ENCODE measurements at regions not wholly inside any gene's neighbourhood (a gene's known extent, or its start where the extent isn't known, plus 50 kb on each side); places are given as distances from the start of the nearest gene placed in this dataset.

GRCh38 chr6:26249957-26250697 lies 114.9 kb upstream of the BTN3A2 start:
- no peaks in the 10 kb centered on the region for H3K9me3 ChIP-seq
- peak overlapping the region; percentile 8 to 62 (median 50) for H3K4me3 ChIP-seq
- peaks cover 0 to 34% (median 0%) of the 10 kb centered on the region in 12 donors for H3K4me1 ChIP-seq
- intact Hi-C loops (cut with DNase I): no loop called here
- ATAC-seq (peak; percentile 40 to 79 (median 73)), DNase-seq (peak in 3 of 5 donors; percentile 41 to 75 (median 43))
- WGBS, 4 donors: 0 to 2% (median 1%) methylated on average over 31 to 43 of the region's 43 CpGs
- H3K27ac ChIP-seq: peak overlapping the region; percentile 9 to 88 (median 54)
- TF ChIP-seq, protein P1, sequence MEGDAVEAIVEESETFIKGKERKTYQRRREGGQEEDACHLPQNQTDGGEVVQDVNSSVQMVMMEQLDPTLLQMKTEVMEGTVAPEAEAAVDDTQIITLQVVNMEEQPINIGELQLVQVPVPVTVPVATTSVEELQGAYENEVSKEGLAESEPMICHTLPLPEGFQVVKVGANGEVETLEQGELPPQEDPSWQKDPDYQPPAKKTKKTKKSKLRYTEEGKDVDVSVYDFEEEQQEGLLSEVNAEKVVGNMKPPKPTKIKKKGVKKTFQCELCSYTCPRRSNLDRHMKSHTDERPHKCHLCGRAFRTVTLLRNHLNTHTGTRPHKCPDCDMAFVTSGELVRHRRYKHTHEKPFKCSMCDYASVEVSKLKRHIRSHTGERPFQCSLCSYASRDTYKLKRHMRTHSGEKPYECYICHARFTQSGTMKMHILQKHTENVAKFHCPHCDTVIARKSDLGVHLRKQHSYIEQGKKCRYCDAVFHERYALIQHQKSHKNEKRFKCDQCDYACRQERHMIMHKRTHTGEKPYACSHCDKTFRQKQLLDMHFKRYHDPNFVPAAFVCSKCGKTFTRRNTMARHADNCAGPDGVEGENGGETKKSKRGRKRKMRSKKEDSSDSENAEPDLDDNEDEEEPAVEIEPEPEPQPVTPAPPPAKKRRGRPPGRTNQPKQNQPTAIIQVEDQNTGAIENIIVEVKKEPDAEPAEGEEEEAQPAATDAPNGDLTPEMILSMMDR (IDR thresholded peaks at IDR 0.05): peak in 4 of 12 donors; percentile 6 to 25 (median 22)
- peak in 1 of 2 donors; percentile 21 for TF ChIP-seq POLR2A (IDR thresholded peaks at IDR 0.05)
- H3K27me3 ChIP-seq: peaks cover 16 to 92% (median 30%) of the 10 kb centered on the region in 9 donors
- no peaks in the 10 kb centered on the region for H3K36me3 ChIP-seq

DNA sequence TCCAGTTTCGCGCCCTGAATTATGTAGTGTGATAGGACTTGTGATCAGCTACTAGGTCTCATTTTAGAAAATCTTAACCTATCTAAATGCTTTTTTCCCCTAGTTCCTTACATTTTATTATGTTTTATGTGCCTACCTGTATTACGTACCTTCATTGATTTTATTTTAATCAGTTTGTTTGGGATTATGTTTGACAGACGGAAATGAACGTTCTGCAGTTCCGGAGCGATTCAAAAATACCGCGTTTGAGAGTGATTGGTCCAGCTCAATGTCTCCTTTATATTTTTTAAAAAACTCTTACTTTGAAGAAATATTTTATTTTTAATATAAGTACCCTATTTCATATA lies 114.3 kb upstream of the BTN3A2 start:
- Histone ChIP-seq H3K27me3 (peaks cover 16 to 91% (median 30%) of the 10 kb centered on the region in 9 donors), H3K27ac (peak overlapping the region in 1 of 12 donors; percentile 88), H3K9me3 (no peaks in the 10 kb centered on the region), H3K4me1 (peaks cover 0 to 34% (median 0%) of the 10 kb centered on the region in 12 donors), H3K4me3 (peak overlapping the region; percentile 8 to 62 (median 50)), H3K36me3 (no peaks in the 10 kb centered on the region)
- intact Hi-C loops (cut with DNase I): no loop called here
- no peak for TF ChIP-seq POLR2A (IDR thresholded peaks at IDR 0.05)
- TF ChIP-seq, protein P1 (IDR thresholded peaks at IDR 0.05): no peak
- DNase-seq (no peak), ATAC-seq (peak in 1 of 4 donors; percentile 41)
- 0 to 1% (median 1%) methylated on average over 9 of the region's 9 CpGs for WGBS, 4 donors

- Histone ChIP-seq H3K36me3 (no peaks in the 10 kb centered on the region), H3K27me3 (peaks cover 16 to 87% (median 30%) of the 10 kb centered on the region in 9 donors), H3K9me3 (no peaks in the 10 kb centered on the region), H3K27ac (peak overlapping the region in 7 of 12 donors; percentile 3 to 88 (median 14)), H3K4me3 (peak overlapping the region in 11 of 12 donors; percentile 19 to 62 (median 50)), H3K4me1 (peaks cover 0 to 34% (median 0%) of the 10 kb centered on the region in 12 donors)
- TF ChIP-seq, protein P1 (IDR thresholded peaks at IDR 0.05): no peak
- peak in 1 of 2 donors; percentile 27 for TF ChIP-seq POLR2A (IDR thresholded peaks at IDR 0.05)
- ATAC-seq: peak in 3 of 4 donors; percentile 51 to 68 (median 54)
- 1 to 2% (median 1%) methylated on average over 31 to 32 of the region's 32 CpGs for WGBS, 4 donors
- DNase-seq: peak in 3 of 5 donors; percentile 38 to 66 (median 42)
- intact Hi-C loops (cut with DNase I): no loop called here
Measured at GRCh38 chr6:26251354-26252076, 113.5 kb upstream of the BTN3A2 start.

- no peak for TF ChIP-seq POLR2A (IDR thresholded peaks at IDR 0.05)
- TF ChIP-seq, protein P1 (IDR thresholded peaks at IDR 0.05): no peak
- intact Hi-C loops (cut with DNase I): no loop called here
- no peaks in the 10 kb centered on the region for H3K36me3 ChIP-seq
- no peaks in the 10 kb centered on the region for H3K9me3 ChIP-seq
- H3K27me3 ChIP-seq: peaks cover 17 to 85% (median 30%) of the 10 kb centered on the region in 9 donors
- no peak for ATAC-seq
- H3K27ac ChIP-seq: peak overlapping the region in 2 of 12 donors; percentile 14 to 88
- H3K4me1 ChIP-seq: peaks cover 0 to 34% (median 0%) of the 10 kb centered on the region in 12 donors
- no peak for DNase-seq
- peak overlapping the region in 10 of 12 donors; percentile 26 to 62 (median 50) for H3K4me3 ChIP-seq
- WGBS, 4 donors: 29 to 41% (median 38%) methylated on average over 5 of the region's 5 CpGs
Measured at GRCh38 chr6:26252077-26252472, 112.9 kb upstream of the BTN3A2 start.
